HG03066 (cell line): ENCODE measurements at regions not wholly inside any gene's neighbourhood (a gene's known extent, or its start where the extent isn't known, plus 50 kb on each side); places are given as distances from the start of the nearest gene placed in this dataset.
"Not testable (repeated sequence)": the region's sequence is repeated elsewhere in the genome, so short reads cannot be mapped to it uniquely, and the experiment has no call there.

ENCODE experiments used
- ATAC-seq: cut with Tn5 transposase; IDR thresholded peaks from one replicate; pipeline ENCODE4 v1.9.1; 2021; ENCODE audit warnings: low read depth; ENCODE audit not compliant: unreplicated experiment

- no peak for ATAC-seq
Observed at GRCh38 chr1:168825129-168825528, 96.1 kb upstream of the DPT start.

- no peak for ATAC-seq
Observed at GRCh38 chr1:168825820-168826219, 96.8 kb upstream of the DPT start.

GRCh38 chr1:168826269-168826668, 97.3 kb upstream of the DPT start:
- ATAC-seq: no peak

- no peak for ATAC-seq
Observed at GRCh38 chr1:168827557-168827956, 98.6 kb upstream of the DPT start.

DNA sequence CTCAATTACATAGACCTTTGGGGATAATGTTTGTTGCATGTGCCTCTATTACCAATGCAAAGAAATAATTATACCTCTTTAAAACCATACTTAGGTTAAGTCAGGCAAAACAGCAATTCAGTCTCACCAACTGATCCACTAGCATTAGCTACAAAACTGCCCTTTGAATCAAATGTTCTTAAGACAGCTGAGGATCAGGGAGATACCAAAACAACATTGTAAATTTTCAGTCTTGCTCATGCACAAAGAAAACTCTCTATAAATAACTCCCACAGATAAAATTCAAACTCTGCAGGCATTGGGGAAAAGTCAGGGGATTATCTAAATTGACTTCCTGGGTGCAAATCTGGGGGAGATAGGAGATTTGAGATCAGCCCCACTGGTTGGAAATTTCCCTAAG, 100.9 kb upstream of the DPT start:
- ATAC-seq: no peak

GRCh38 chr1:168830562-168830961, 101.6 kb upstream of the DPT start:
- no peak for ATAC-seq

DNA sequence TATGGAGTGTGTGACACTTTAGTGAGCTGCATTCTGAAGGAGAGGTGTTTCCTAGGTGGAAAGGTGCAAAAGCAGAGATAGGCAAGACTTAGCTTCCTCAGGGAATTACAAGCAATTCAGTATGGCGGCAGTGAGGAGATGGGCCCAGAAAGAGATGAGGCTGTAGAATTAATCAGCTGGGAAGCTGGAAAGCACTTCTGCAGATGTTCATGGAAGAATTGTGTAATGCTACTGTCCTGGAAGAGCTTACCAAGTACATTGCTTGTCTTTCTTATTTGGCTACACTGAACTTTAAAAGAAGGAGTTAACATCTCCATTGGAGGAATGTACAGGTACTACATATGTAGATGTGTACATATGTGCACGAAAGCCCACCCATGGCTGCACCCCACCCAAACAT, 103.7 kb upstream of the DPT start:
- no peak for ATAC-seq

- no peak for ATAC-seq
Observed at GRCh38 chr1:168833362-168833761, 104.4 kb upstream of the DPT start.

GRCh38 chr1:168833801-168834224, 104.8 kb upstream of the DPT start:
- no peak for ATAC-seq

DNA sequence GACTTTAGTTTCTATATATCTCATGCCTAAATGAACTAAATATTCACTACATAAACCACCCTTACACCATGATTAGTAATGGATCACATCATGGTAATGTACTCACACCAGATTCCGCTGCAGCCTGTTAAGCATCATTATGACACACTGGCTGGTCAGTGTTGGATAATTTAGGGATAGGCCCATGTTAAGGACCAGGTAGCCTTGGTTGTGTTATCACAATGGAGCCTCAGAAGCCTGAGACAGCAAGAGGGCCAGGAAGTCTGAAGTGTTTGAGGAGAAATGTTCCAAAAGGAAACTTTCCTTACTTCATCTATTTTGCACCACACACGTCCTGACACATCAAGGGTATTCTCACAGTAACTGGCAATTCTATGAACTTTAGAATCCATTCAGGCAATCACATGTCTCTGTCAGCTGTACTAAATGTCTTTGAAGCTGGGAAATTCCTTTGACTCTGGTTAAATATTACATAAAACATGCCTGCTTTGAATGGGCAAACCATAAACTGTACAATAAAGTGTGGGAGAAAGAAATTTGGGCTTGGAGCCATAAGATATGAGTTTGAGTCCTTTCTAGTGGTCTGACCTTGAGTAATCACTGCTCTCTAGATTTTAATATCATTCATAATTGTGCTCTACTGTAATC, 105.3 kb upstream of the DPT start:
- ATAC-seq: no peak

DNA sequence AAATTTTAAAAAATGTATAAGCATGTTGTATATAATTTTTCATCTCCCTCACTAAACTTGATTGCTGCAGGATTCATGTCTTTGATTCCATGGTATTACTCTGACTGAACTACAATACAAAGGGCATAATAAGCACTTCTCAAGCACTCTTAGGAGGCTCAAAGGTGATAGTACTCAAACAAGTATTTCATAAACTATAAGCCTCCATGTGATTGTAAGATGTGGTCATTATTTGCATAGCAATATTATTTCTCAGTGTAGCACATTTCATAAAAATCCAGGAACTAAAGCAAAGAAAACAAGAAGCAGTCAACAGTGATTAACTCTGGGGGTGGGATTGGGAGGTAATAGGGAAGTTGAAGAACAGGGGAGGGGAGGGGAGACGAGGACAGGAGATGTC, 106.2 kb upstream of the DPT start:
- ATAC-seq: no peak

DNA sequence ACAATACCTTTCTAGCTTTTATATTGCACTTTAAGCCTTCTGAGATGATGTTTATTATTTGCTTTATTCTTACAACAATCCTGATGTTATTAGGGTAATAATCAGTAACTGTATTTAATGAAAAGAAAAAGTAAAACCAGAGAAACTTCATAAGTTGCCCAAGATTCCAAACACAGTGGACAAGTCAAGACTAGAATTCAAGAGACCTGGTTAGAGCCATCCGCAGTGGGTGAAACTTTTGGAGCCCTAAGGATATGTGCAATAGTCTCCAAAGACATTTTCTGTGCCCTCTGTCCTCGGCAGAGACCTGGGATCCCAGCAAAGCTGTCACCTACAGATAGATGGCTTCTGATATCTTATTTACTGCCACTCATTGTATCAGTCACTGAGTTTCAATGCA, 106.8 kb upstream of the DPT start:
- ATAC-seq: no peak

GRCh38 chr1:168836469-168836868, 107.5 kb upstream of the DPT start:
- ATAC-seq: no peak

DNA sequence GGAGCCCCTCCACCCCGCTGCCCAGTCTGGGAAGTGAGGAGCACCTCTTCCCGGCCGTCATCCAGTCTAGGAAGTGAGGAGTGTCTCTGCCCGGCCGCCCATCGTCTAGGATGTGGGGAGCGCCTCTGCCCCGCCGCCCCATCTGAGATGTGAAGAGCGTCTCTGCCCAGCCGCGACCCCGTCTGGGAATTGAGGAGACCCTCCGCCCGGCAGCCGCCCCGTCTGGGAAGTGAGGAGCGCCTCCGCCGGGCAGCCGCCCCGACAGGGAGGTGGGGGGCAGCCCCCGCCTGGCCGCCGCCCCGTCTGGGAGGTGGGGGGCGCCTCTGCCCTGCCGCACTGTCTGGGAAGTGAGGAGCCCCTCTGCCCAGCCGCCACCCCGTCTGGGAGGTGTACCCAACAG, 108.2 kb upstream of the DPT start:
- ATAC-seq: not testable (repeated sequence)

- no peak for ATAC-seq
Observed at GRCh38 chr1:168842306-168842705, 113.3 kb upstream of the DPT start.

- ATAC-seq: no peak
Observed at GRCh38 chr1:168842916-168843315, 113.9 kb upstream of the DPT start.

DNA sequence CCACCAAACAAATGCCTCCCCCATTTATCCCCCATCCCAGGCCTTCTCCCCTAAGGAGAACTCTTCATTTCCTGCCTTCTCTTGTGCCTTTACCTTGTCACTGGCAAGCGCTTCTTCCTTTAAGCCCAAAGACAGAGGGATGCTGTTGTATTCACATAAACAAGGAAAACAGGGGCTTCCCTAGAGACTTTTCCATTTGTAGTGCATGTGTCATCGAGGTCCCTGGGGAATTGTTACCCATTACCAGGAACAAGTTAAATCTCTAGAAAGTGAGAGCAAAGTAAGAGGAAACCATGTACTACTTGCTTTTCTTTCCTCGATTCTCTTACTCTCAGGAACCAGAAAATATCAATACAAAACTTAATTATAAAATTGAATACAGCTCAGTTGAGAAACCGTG, 114.4 kb upstream of the DPT start:
- no peak for ATAC-seq

- ATAC-seq: no peak
Observed at GRCh38 chr1:168843950-168844349, 114.9 kb upstream of the DPT start.

DNA sequence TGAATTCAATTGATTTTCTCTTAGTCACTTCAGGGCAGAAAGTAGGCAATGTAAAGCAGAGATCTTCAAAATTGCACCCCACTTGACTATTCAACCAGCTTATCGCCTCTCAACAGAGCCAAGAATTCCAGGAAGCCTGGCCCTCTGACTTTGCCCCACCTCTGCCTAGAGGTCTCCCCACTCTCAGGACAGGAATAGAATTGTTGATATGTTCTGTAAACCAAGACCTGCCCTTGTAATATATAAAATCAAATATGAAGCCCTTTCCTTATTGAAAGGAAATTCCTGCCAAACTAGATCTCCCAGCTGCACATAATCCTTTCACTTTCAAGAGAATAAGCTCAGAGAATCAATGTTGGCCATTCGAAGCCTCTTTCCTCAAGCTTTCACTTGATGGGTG, 116.1 kb upstream of the DPT start:
- no peak for ATAC-seq

DNA sequence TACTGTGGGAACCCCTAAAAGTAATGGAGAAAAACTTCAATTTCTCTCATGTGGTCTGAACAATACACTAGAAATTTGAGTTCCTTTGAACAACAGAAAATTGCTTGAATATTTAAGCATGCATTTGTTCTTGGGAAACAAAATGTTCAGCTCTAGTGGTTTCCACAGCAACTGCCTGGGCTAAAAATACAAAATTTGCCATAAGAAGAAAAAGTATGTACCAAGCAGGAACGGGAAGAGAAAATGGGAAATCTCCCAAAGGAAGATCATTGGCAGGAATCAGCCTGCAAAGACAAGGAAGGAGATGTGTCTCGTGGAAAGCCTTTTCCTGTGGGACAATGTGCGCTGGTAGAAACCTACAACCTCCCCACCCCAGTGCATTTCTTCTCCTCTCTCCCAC, 119.0 kb upstream of the DPT start:
- ATAC-seq: no peak

DNA sequence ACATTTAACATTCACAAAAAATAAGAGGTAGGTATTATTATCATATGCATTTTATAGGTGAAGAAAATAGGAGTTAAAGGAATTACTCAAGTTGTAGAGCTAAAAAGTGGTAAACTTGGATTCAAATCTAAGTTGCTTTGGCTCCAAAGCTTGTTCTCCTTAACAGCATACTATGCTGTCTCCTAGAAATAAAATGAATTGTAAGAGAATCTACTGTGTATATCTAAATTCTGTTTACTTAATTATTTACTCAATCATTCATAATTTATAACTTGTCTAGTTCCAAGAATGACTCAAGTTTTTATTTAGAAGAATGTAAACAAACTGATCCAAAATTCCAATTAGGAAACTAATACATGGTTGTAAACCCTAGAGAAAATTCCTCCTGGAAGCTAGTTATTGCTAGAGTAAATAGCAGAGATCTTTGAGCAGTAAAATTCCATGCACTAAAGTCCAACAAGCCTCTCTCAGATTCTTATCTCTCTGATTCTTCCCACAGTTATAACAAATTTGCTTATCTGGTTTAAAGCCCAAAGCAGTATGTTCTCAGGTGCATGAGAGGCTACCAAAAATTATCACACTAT, 132.5 kb upstream of the DPT start:
- no peak for ATAC-seq

GRCh38 chr1:168863772-168864171, 134.8 kb upstream of the DPT start:
- no peak for ATAC-seq

GRCh38 chr1:168864266-168864665, 135.3 kb upstream of the DPT start:
- ATAC-seq: no peak
